AG04450 (cell line): ENCODE measurements at regions not wholly inside any gene's neighbourhood (a gene's known extent, or its start where the extent isn't known, plus 50 kb on each side); places are given as distances from the start of the nearest gene placed in this dataset.

Experiments
- CTCF ChIA-PET: fragments of 300-600, 350-600 bp; formaldehyde crosslinking; extraction: SDS; loops from one replicate; lab custom pipeline; 2022; ENCODE audit warnings: antibody characterized with exemption, inconsistent platforms; lab: Charles Lee
- POLR2A ChIA-PET: fragments of 350-600 bp; formaldehyde crosslinking; extraction: SDS; loops from one replicate; lab custom pipeline; 2021; ENCODE audit warnings: antibody characterized with exemption, inconsistent platforms; lab: Yijun Ruan, JAX
- DNase-seq: peaks from one replicate; pipeline ENCODE4 v3.0.0-alpha.2; 2011; ENCODE audit warnings: low read depth, low spot score
- H3K27ac ChIP-seq: one replicate; pipeline ENCODE4 v1.5.1; 2012; ENCODE audit warnings: low read depth, low read length, control low read depth
- H3K27me3 ChIP-seq: one replicate; pipeline ENCODE4 v1.6.0; 2012; ENCODE audit warnings: low read length; ENCODE audit not compliant: control insufficient read depth, insufficient read depth
- H3K4me3 ChIP-seq: 2 replicates; pipeline ENCODE4 v1.5.1; 2011; ENCODE audit warnings: mild to moderate bottlenecking, low read depth, low read length, control low read depth
- H3K9me3 ChIP-seq: 2 replicates; pipeline ENCODE4 v1.5.1; 2012; ENCODE audit warnings: low read length; ENCODE audit not compliant: control insufficient read depth, insufficient read depth
- TF ChIP-seq, protein P1 (sequence below): IDR thresholded peaks from 2 replicates; pipeline ENCODE4 v1.5.1; 2011; ENCODE audit warnings: low read depth, low read length, control low read depth, inconsistent platforms

- TF ChIP-seq, protein P1, sequence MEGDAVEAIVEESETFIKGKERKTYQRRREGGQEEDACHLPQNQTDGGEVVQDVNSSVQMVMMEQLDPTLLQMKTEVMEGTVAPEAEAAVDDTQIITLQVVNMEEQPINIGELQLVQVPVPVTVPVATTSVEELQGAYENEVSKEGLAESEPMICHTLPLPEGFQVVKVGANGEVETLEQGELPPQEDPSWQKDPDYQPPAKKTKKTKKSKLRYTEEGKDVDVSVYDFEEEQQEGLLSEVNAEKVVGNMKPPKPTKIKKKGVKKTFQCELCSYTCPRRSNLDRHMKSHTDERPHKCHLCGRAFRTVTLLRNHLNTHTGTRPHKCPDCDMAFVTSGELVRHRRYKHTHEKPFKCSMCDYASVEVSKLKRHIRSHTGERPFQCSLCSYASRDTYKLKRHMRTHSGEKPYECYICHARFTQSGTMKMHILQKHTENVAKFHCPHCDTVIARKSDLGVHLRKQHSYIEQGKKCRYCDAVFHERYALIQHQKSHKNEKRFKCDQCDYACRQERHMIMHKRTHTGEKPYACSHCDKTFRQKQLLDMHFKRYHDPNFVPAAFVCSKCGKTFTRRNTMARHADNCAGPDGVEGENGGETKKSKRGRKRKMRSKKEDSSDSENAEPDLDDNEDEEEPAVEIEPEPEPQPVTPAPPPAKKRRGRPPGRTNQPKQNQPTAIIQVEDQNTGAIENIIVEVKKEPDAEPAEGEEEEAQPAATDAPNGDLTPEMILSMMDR, result no peak
- Histone ChIP-seq H3K27ac (no peak overlapping the region), H3K27me3 (no peaks in the 10 kb centered on the region), H3K4me3 (no peak overlapping the region), H3K9me3 (no peaks in the 10 kb centered on the region)
- CTCF ChIA-PET, result no interaction called here
- POLR2A ChIA-PET, result no interaction called here
- DNase-seq, result no peak
Measured at GRCh38 chr5:120982351-120982750, 518.3 kb downstream of the PRR16 start.

DNA sequence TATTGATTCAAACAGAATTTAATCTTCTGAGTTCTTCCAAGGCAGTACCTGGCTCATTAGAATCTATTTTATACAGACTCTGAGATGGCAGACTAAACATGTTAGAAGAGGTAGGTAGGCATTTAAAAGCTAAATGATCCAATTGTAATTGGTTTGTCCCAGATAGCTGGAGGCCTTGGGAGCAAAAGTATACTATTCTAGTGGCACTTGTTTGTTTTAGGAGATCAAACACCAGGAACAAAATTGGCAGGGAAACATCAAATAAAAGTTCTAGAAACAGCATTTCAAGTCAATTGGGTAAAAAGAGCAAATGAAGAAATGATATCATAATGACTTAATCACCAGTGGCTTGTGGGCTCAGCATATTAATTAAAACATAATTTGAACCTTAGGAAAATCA is 521.4 kb downstream of the PRR16 start:
- CTCF ChIA-PET, result no interaction called here
- no peak overlapping the region for H3K4me3 ChIP-seq
- no peaks in the 10 kb centered on the region for H3K9me3 ChIP-seq
- H3K27me3 ChIP-seq, result no peaks in the 10 kb centered on the region
- no peak overlapping the region for H3K27ac ChIP-seq
- DNase-seq, result no peak
- TF ChIP-seq, protein P1, result no peak
- POLR2A ChIA-PET, result no interaction called here

GRCh38 chr5:120988491-120988890 is 524.4 kb downstream of the PRR16 start:
- H3K27me3 ChIP-seq, result no peaks in the 10 kb centered on the region
- no peaks in the 10 kb centered on the region for H3K9me3 ChIP-seq
- TF ChIP-seq, protein P1, result no peak
- ChIA-PET POLR2A (no interaction called here), CTCF (no interaction called here)
- DNase-seq, result no peak
- no peak overlapping the region for H3K27ac ChIP-seq
- no peak overlapping the region for H3K4me3 ChIP-seq

DNA sequence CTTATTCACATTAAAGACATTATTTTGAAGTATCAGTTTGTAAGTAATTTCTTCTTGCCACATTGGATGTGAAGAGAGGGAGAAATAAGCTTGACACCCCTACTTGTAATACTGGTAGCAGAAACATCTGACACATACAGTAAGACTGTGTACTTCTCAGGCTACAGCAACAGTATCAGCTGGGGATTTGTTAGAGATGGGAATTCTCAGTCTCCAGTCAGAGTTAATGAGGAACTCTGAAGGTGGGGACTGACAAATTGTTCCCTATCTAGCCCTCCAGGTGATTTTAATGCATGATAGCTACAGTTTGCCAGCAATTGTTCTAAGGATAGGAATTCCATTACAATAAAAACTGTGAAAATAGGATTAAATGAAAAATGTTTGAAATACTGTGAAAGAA is 524.8 kb downstream of the PRR16 start:
- POLR2A ChIA-PET, result no interaction called here
- Histone ChIP-seq H3K4me3 (no peak overlapping the region), H3K27me3 (no peaks in the 10 kb centered on the region), H3K27ac (no peak overlapping the region), H3K9me3 (no peaks in the 10 kb centered on the region)
- no peak for DNase-seq
- TF ChIP-seq, protein P1, result no peak
- CTCF ChIA-PET, result no interaction called here

DNA sequence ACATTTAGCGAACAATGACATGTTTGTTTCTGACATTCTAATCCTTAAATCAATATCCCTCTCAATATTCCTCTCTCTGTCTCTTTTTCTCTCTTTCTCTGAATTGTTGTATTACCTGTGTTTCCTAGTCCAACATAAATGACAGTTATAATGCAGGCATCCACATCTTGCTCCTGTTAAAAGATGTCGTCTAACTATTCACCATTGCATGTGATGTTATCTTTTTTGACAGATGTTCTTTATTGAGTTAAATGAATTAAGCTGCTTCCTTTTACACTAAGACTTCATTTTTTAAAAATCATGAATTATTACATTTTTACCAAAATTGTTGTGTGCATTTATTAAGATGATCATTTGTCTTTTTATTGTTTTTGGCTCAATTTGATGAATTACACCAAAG is 527.5 kb downstream of the PRR16 start:
- Histone ChIP-seq H3K4me3 (no peak overlapping the region), H3K27ac (no peak overlapping the region), H3K27me3 (no peaks in the 10 kb centered on the region), H3K9me3 (no peaks in the 10 kb centered on the region)
- ChIA-PET POLR2A (no interaction called here), CTCF (no interaction called here)
- no peak for DNase-seq
- TF ChIP-seq, protein P1, result no peak
